ENCODE measurements at regions not wholly inside any gene's neighbourhood (a gene's known extent, or its start where the extent isn't known, plus 50 kb on each side); places are given as distances from the start of the nearest gene placed in this dataset.

GRCh38 chr2:58476556-58476955 is 235.4 kb upstream of the FANCL start:
- TF ChIP-seq EZH2 (IDR thresholded peaks at IDR 0.05; ENCODE audit: insufficient read depth, poor library complexity, severe bottlenecking) (no peak), EZH2phosphoT487 (IDR thresholded peaks at IDR 0.05; ENCODE audit: insufficient read depth, low read depth) (no peak)

Measured in GM23248 (cell line).